Psoas muscle (tissue), 7 donors: ENCODE measurements at regions not wholly inside any gene's neighbourhood (a gene's known extent, or its start where the extent isn't known, plus 50 kb on each side); places are given as distances from the start of the nearest gene placed in this dataset.

Experiments
- ATAC-seq, 4 donors: fragments of 200-7000 bp; cut with Tn5 transposase; one replicate each; pipeline ENCODE4 v1.9.1; 2020; ENCODE audit warnings: moderate library complexity in 3 of 4, mild to moderate bottlenecking in 2 of 4
- DNase-seq, 2 donors: peaks; one replicate each; pipeline ENCODE4 v3.0.0-alpha.2; 2020
- H3K27ac ChIP-seq: fragments of 200-600 bp; one replicate; pipeline ENCODE4 v1.8.0; 2022
- H3K27me3 ChIP-seq, 3 donors: fragments of 200-600 bp in 1 of 3; one replicate each; pipeline versions ENCODE4 v1.6.1 to v1.8.0; 2013 to 2022; ENCODE audit warnings: low read length in 2 of 3, mild to moderate bottlenecking in 2 of 3, moderate library complexity in 1 of 3; ENCODE audit not compliant: insufficient read depth in 3 of 3
- H3K36me3 ChIP-seq, 2 donors: fragments of 200-600 bp in 1 of 2; one replicate each; pipeline versions ENCODE4 v1.6.1 to v1.8.0; 2013 to 2022; ENCODE audit warnings: low read depth in 1 of 2, mild to moderate bottlenecking in 1 of 2, moderate library complexity in 1 of 2; ENCODE audit not compliant: insufficient read depth in 1 of 2
- H3K4me1 ChIP-seq: fragments of 200-600 bp; one replicate; pipeline ENCODE4 v1.8.0; 2022
- H3K4me3 ChIP-seq: fragments of 200-600 bp; one replicate; pipeline ENCODE4 v1.8.0; 2022; ENCODE audit warnings: mild to moderate bottlenecking
- H3K9me3 ChIP-seq: fragments of 200-600 bp; one replicate; pipeline ENCODE4 v1.8.0; 2022
- CTCF ChIP-seq: fragments of 200-600 bp; IDR thresholded peaks from one replicate; pipeline ENCODE4 v1.8.0; 2022; ENCODE audit warnings: antibody characterized with exemption
- WGBS, 3 donors: extraction: QIAGEN DNeasy Blood & Tissue Kit; methylation state at CpG; one replicate each; pipeline versions ENCODE4 v1.1.6 to v1.1.7; 2013; 5-methylcytosine and 5-hydroxymethylcytosine counted together
- intact Hi-C, 2 donors: fragments of 100-400 bp; cut with DNase I; formaldehyde crosslinking; loops; one replicate each; pipeline versions ENCODE4 v1.11.0 to v1.14.2; 2022
- donor health status: healthy with polysubstance abuse.
- donor health status: DM: no; HTN: no; CAD: no; lungs with moderate emphysema.
- donor health status: Bipolar disorder and iron deficiency.
- donor health status: healthy.
- donor health status: DM: yes; HTN: yes; CAD: no.
- donor health status: DM: no; HTN: no; CAD: no.
- donor health status: DM: yes; HTN: yes; CAD: no.

GRCh38 chr10:63773106-63773505 is 251.9 kb downstream of the REEP3 start:
- no peaks in the 10 kb centered on the region for H3K27me3 ChIP-seq
- 37 to 50% (median 42%) methylated on average over 1 of the region's 1 CpG for WGBS, 3 donors

DNA sequence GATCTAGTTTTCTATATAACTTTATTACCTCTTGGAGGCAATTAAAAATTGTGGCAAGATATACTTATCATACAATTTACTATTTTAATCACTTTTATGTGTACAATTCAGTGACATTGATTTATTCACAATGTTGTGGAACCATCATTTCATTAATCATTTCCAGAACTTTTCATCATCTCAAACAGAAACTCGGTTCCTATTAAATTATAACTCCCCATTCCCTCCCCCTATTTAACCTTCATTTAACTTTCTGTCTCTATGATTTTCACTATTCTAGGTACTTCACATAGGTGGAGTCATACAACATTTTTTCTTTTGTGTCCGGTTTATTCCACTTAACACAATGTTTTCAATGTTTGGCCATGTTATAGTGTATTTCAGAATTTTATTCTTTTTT is 252.8 kb downstream of the REEP3 start:
- TF ChIP-seq CTCF = no peak
- DNase-seq = no peak
- Histone ChIP-seq H3K27me3 (no peaks in the 10 kb centered on the region), H3K36me3 (no peaks in the 10 kb centered on the region), H3K9me3 (no peaks in the 10 kb centered on the region), H3K27ac (no peak overlapping the region), H3K4me1 (no peaks in the 10 kb centered on the region), H3K4me3 (no peak overlapping the region)
- intact Hi-C loops = no loop called here
- no peak for ATAC-seq
- 82 to 89% (median 88%) methylated on average over 2 of the region's 2 CpGs for WGBS, 3 donors

More at GRCh38 chr10:63773106-63773505, 251.9 kb downstream of the REEP3 start:
- no peak for DNase-seq
- no peak for ATAC-seq
- H3K4me3 ChIP-seq = no peak overlapping the region
- no peaks in the 10 kb centered on the region for H3K36me3 ChIP-seq
- H3K27ac ChIP-seq = no peak overlapping the region
- H3K4me1 ChIP-seq = no peaks in the 10 kb centered on the region
- TF ChIP-seq CTCF = no peak
- H3K9me3 ChIP-seq = no peaks in the 10 kb centered on the region
- intact Hi-C loops = no loop called here

DNA sequence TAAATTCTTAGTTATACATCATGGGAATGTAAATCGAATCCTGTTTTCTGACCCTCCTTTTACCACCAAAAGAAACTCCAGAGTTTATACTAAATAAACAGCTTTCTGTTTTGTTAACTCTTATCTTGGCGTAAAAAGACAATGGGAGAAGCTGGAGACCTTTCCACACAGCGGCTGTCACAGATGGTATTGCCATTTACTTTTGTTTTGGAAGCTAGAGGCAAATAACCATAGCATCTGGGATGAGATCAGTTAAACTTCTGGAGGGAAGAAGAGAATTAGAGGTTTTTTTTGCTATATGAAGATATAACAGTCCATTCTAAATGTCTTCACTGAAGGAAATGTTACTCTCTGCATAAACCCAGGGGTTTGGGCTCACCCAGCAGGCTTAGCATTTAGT is 258.9 kb downstream of the REEP3 start:
- Histone ChIP-seq H3K36me3 (no peaks in the 10 kb centered on the region), H3K27ac (no peak overlapping the region), H3K27me3 (no peaks in the 10 kb centered on the region), H3K4me1 (peaks cover 7% of the 10 kb centered on the region), H3K9me3 (no peaks in the 10 kb centered on the region), H3K4me3 (no peak overlapping the region)
- TF ChIP-seq CTCF = no peak
- ATAC-seq = no peak
- 46 to 52% (median 49%) methylated on average over 3 of the region's 3 CpGs for WGBS, 3 donors
- DNase-seq = no peak
- intact Hi-C loops = loop anchor here in 1 of 2 donors (10.0 kb wide), 1 partner anchor 1065 kb away; no protein-coding TSS in a partner anchor

GRCh38 chr10:63781226-63781625 is 260.0 kb downstream of the REEP3 start:
- Histone ChIP-seq H3K36me3 (no peaks in the 10 kb centered on the region), H3K9me3 (no peaks in the 10 kb centered on the region), H3K27me3 (no peaks in the 10 kb centered on the region), H3K27ac (no peak overlapping the region), H3K4me1 (peaks cover 7% of the 10 kb centered on the region), H3K4me3 (no peak overlapping the region)
- DNase-seq = no peak
- 83 to 87% (median 87%) methylated on average over 3 of the region's 3 CpGs for WGBS, 3 donors
- ATAC-seq = no peak
- intact Hi-C loops = loop anchor here in 1 of 2 donors (10.0 kb wide), 1 partner anchor 1064 kb away; no protein-coding TSS in a partner anchor
- TF ChIP-seq CTCF = no peak

GRCh38 chr10:63783882-63784281 is 262.7 kb downstream of the REEP3 start:
- no peak for TF ChIP-seq CTCF

More at GRCh38 chr10:63783882-63784281, 262.7 kb downstream of the REEP3 start:
- no peak overlapping the region for H3K27ac ChIP-seq
- H3K36me3 ChIP-seq = no peaks in the 10 kb centered on the region
- ATAC-seq (no peak), DNase-seq (no peak)
- H3K4me3 ChIP-seq = no peak overlapping the region
- 89 to 94% (median 91%) methylated on average over 1 of the region's 1 CpG for WGBS, 3 donors
- no peaks in the 10 kb centered on the region for H3K27me3 ChIP-seq
- no peaks in the 10 kb centered on the region for H3K9me3 ChIP-seq
- H3K4me1 ChIP-seq = peaks cover 7% of the 10 kb centered on the region
- intact Hi-C loops = loop anchor here in 1 of 2 donors (10.0 kb wide), 1 partner anchor 1061 kb away; no protein-coding TSS in a partner anchor
